NCI-H1092 (cell line): ENCODE measurements at regions not wholly inside any gene's neighbourhood (a gene's known extent, or its start where the extent isn't known, plus 50 kb on each side); places are given as distances from the start of the nearest gene placed in this dataset.

ENCODE experiments used
- DNase-seq: peaks from one replicate; lab custom pipeline; 2025; lab: John Stamatoyannopoulos, UW

DNA sequence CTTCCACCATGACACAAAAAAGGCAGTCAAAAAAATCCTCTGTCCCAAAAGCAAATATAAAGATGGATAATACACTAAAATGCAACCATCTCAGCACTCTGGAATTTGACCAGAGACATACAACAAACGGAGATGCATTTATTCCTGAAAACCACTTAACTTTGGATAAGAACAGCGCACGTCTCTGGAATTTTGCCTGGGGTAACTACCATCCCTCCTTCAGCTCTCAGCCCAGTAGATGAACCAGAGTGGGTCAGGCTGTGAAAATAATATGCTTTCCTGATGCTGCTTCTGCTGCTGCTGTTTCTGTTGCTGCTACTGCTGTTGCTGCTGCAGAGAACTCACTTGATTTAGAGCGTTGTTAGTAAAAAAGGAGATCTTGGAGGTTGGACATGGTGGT lies 133.8 kb upstream of the ACVR2A start:
- no peak for DNase-seq

- no peak for DNase-seq
These were observed 135.2 kb upstream of the ACVR2A start for GRCh38 chr2:147709655-147710054.

- DNase-seq, result no peak
These were observed 141.7 kb upstream of the ACVR2A start for GRCh38 chr2:147703171-147703570.

- DNase-seq, result no peak
These were observed 146.7 kb upstream of the ACVR2A start for GRCh38 chr2:147698166-147698565.

- no peak for DNase-seq
These were observed 148.4 kb upstream of the ACVR2A start for GRCh38 chr2:147696426-147696825.

DNA sequence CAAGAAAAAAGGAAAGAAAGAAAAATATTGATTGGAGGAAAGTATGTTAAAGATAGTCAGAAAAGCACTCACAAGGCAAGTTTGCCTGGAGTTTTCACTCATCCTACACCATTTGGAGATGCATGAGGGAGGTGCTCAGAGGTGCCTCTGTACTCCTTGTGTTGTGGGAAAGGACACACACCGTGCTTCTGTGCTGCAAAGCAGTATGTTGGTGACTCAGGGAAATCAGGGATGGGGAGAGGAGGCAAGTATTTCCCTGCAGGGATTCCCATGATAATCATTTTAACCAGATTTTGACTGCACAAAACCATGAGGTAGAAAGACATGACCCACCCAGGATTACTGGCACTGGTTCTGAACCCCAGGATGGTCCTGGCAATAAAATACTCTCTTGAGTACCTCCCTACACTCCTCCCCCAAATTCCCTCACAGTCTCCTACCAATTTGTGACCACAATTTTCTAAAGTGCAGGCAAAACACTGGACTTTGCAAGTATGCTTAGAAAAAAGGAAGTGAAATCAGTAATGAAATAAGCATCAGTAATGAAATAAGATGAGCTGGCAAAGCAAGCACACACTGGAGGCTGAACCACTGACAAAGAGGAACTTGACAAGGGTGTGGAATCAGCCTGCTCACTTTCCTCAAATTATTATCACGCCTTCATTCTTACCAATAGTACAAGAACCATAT lies 155.5 kb upstream of the ACVR2A start:
- DNase-seq, result no peak

DNA sequence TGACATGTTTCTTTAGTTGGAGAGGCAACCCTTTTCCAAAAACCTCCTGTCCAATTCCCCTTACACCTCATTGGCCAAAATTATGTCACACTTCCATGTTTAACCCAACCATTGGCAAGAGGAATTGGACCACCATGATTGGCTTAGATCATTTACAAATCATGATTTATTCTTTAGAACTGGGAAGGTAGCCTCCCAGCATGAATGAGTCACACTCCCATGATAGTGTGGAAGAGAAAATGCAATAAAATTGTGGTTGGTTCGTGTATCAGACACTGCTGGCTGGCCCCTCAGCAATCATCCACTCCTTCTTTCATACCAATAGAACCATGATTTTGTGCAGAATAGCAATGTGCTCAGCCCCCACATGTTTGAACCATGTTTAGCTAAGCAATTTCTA lies 156.6 kb upstream of the ACVR2A start:
- DNase-seq, result no peak

GRCh38 chr2:147686365-147686764 lies 158.5 kb upstream of the ACVR2A start:
- no peak for DNase-seq

- no peak for DNase-seq
These were observed 159.9 kb upstream of the ACVR2A start for GRCh38 chr2:147684903-147685302.

GRCh38 chr2:147683380-147683779 lies 161.4 kb upstream of the ACVR2A start:
- DNase-seq, result no peak

DNA sequence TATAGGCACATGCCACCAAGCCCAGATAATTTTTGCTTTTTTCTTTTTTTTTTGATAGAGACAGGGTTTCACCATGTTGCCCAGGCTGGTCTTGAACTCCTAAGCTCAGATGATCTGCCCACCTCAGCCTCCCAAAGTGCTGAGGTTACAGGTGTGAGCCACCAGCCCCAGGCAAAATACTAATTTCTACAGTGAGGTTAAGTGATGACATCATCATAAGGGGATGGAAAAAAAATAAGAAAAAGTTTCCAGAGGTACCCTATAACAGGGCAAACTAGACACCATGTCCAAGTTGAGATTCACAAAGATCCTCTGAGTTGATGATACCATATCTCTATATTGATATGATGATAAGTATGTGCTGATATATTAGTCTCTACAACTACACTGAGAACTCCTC lies 163.7 kb upstream of the ACVR2A start:
- no peak for DNase-seq

GRCh38 chr2:147679955-147680531 lies 164.8 kb upstream of the ACVR2A start:
- DNase-seq, result peak; percentile 56

- DNase-seq, result peak; percentile 65
These were observed 165.5 kb upstream of the ACVR2A start for GRCh38 chr2:147679191-147679954.

DNA sequence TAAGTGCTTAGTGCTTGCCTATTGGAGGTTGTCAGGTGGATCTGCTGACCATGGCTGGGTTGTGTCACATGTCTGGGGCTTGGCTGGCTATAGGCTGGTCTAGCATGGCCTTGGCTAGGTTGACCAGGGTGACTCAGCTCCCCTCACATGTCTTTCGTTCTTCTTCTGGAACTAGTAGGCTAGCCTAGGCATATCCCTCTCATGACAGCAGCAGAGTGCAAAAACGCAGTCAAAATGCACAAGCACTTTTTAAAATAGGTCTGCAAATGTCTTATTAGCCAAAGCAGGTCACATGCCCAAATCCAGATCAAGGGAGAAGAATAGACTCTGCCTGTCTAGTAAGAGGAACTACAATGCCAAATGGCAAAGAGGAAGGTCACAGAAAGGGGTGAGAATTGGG lies 179.7 kb upstream of the ACVR2A start:
- no peak for DNase-seq

DNA sequence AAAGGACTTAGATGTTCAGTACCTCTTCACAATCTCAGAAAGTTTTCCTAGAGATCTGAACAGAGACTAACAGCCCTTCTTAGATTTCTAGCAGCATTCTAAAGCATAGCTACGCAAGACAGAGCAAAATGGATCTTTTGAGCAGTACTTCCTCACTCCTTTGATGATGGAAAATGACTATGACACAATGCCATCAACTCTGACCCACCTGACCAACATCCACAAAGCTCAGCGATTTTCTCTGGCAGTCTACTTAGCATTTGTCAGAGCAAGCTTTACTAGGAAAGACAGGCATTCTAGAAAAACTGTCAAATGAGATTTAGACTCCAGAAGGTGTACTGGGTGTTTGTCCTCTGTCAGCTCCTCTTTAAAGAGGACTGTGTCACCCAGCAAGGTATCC lies 180.9 kb upstream of the ACVR2A start:
- no peak for DNase-seq

DNA sequence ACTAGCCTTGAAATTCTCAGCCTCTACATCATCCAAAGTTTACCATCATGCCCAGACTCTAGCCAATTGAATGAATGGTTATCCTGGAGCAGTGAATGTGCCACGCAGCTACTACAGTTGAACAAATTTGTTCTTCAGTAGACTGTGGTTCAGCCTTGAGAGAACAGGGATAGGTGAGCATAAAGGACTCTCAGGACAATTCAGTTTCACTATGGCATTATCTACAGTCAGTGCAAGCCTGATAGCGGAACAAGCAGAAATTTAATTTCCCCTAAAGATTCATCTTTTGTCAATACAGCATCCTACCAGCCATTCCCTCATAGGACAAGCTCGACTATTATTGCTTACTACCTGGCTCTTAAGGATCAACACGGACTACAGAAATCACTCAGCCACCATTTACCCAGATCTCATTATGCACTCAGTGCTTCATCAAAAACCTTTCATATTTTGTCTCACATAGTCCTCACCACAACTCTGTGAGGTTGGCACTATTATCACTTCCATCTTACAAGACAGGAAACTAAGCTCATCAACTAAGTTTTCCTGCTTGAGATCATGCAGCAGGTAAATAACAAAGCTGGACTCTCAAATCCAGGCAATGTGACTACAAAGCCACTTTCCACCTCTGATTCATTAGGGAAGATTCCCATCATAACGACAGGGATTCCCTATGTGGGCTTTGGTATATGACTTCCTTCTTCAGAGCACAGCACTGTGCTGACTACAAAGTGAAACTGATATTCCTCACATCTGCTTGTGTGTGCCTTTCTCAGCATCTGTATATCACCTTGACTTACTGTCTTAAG lies 181.5 kb upstream of the ACVR2A start:
- DNase-seq, result no peak

DNA sequence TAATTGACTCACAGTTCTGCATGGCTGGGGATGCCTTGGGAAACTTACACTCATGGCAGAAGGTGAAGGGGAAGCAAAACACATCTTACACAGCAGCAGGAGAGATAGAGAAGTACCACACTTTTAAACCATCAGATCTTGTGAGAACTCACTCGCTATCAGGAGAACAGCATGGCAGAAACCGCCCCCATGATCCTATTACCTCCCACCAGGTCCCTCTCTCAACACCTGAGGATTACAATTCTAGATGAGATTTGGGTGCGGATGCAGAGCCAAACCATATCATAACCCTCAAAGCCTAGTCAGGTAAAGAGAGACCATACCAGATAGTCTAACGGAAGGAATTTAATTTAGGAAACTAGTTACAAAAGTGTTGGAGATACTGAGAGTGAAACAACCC lies 182.6 kb upstream of the ACVR2A start:
- DNase-seq, result no peak

DNA sequence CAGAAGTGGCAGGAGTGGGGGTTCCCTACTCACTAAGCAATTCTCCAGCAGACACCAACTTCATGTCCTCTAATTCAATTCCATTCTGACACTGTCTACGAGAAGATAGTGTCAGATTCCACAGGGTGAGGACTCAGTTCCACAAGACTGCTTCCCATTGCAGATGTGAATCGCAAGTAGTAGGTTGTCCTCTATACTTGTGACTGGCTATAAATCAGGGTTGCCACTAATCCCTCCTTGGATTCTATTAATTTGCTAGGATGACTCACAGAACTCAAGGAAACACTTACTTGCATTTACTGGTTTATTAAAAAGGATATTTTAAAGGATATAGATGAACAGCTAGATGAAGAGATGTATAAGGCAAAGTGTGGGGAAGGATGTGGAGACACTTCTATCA lies 184.1 kb upstream of the ACVR2A start:
- no peak for DNase-seq

- DNase-seq, result no peak
These were observed 185.8 kb upstream of the ACVR2A start for GRCh38 chr2:147659051-147659450.

- no peak for DNase-seq
These were observed 187.5 kb upstream of the ACVR2A start for GRCh38 chr2:147657086-147658000.

GRCh38 chr2:147649998-147650397 lies 194.8 kb upstream of the ACVR2A start:
- DNase-seq, result no peak
